Osteoblast (primary cell): ENCODE measurements at regions not wholly inside any gene's neighbourhood (a gene's known extent, or its start where the extent isn't known, plus 50 kb on each side); places are given as distances from the start of the nearest gene placed in this dataset.
"Not testable (repeated sequence)": the region's sequence is repeated elsewhere in the genome, so short reads cannot be mapped to it uniquely, and the experiment has no call there.

Experiments
- DNase-seq: peaks from one replicate; pipeline ENCODE4 v3.0.0; 2011; ENCODE audit warnings: low spot score, mixed read lengths; ENCODE audit not compliant: insufficient read length; ENCODE audit errors: missing footprints
- H2AFZ ChIP-seq: 2 replicates; pipeline ENCODE4 v1.6.0; 2011; ENCODE audit warnings: mild to moderate bottlenecking, low read length
- H3K27ac ChIP-seq: 2 replicates; pipeline ENCODE4 v1.5.1; 2011; ENCODE audit warnings: mild to moderate bottlenecking, low read depth, low read length, moderate library complexity
- H3K27me3 ChIP-seq: 2 replicates; pipeline ENCODE4 v1.6.0; 2012; ENCODE audit warnings: mild to moderate bottlenecking, control low read depth, inconsistent platforms, low read length, moderate library complexity; ENCODE audit not compliant: insufficient read depth
- H3K36me3 ChIP-seq: 2 replicates; pipeline ENCODE4 v1.5.1; 2011; ENCODE audit warnings: mild to moderate bottlenecking, low read length, control low read depth, moderate library complexity; ENCODE audit not compliant: insufficient read depth
- H3K4me1 ChIP-seq: 2 replicates; pipeline ENCODE4 v1.5.1; 2011; ENCODE audit warnings: mild to moderate bottlenecking, low read length, control low read depth, moderate library complexity; ENCODE audit not compliant: insufficient read depth
- H3K4me2 ChIP-seq: 2 replicates; pipeline ENCODE4 v1.6.0; 2011; ENCODE audit warnings: mild to moderate bottlenecking, low read length; ENCODE audit not compliant: insufficient read depth
- H3K4me3 ChIP-seq: fragments of 200-600 bp; sonication (generic); 3 replicates; pipeline ENCODE4 v1.5.1; 2012; ENCODE audit warnings: mild to moderate bottlenecking, low read length, inconsistent platforms; ENCODE audit not compliant: insufficient read depth
- H3K79me2 ChIP-seq: 2 replicates; pipeline ENCODE4 v1.6.0; 2012; ENCODE audit warnings: mild to moderate bottlenecking, low read length, control low read depth, inconsistent platforms; ENCODE audit not compliant: insufficient read depth
- H3K9me3 ChIP-seq: 2 replicates; pipeline ENCODE4 v1.5.1; 2011; ENCODE audit warnings: low read depth, low read length, control low read depth
- H4K20me1 ChIP-seq: 2 replicates; pipeline ENCODE4 v1.6.0; 2012; ENCODE audit warnings: mild to moderate bottlenecking, low read length, control low read depth; ENCODE audit not compliant: insufficient read depth
- CTCF ChIP-seq: IDR thresholded peaks from 2 replicates; pipeline ENCODE4 v1.5.1; 2011; ENCODE audit warnings: mild to moderate bottlenecking, low read depth, low read length, moderate library complexity; ENCODE audit errors: extremely low read depth

DNA sequence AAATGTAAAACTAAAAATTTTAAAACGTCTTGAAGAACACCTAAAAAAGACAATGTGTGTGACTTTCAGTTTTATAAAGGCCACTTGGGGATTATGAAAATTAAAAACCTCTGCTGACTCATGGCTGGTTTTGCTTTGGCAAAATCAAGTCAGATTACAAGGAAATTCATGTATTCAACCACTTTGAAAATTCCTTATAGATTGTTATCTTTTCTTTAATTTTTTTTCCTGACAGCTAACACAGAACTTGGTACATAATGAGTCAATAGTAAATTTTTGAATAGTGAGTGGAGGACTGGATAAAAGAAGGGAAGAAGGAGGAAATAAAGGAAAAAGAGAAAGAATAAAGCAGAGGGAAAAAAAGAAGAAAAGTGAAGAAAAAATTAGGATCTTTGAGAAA is 1774.7 kb upstream of the ACO1 start:
- Histone ChIP-seq H2AFZ (no peak overlapping the region), H3K36me3 (no peaks in the 10 kb centered on the region), H3K79me2 (no peaks in the 10 kb centered on the region), H3K27me3 (no peaks in the 10 kb centered on the region), H3K4me3 (no peak overlapping the region), H3K4me2 (no peak overlapping the region), H3K4me1 (no peaks in the 10 kb centered on the region), H3K27ac (no peak overlapping the region), H3K9me3 (no peaks in the 10 kb centered on the region), H4K20me1 (no peaks in the 10 kb centered on the region)
- DNase-seq: no peak
- no peak for TF ChIP-seq CTCF

GRCh38 chr9:30616782-30617181 is 1767.7 kb upstream of the ACO1 start:
- not testable (repeated sequence) for DNase-seq, H3K9me3 ChIP-seq, H3K4me1 ChIP-seq, H3K27me3 ChIP-seq, H3K36me3 ChIP-seq, H2AFZ ChIP-seq, H3K4me2 ChIP-seq, H4K20me1 ChIP-seq, H3K79me2 ChIP-seq, H3K4me3 ChIP-seq, H3K27ac ChIP-seq

- Histone ChIP-seq H3K27ac (no peak overlapping the region), H3K79me2 (no peaks in the 10 kb centered on the region), H3K9me3 (no peaks in the 10 kb centered on the region), H3K36me3 (no peaks in the 10 kb centered on the region), H3K4me3 (no peak overlapping the region), H4K20me1 (no peaks in the 10 kb centered on the region), H3K4me2 (no peak overlapping the region), H2AFZ (no peak overlapping the region), H3K27me3 (no peaks in the 10 kb centered on the region), H3K4me1 (no peaks in the 10 kb centered on the region)
- no peak for TF ChIP-seq CTCF
- no peak for DNase-seq
Observed at GRCh38 chr9:30622561-30622960, 1761.9 kb upstream of the ACO1 start.

GRCh38 chr9:30628915-30629567 is 1755.4 kb upstream of the ACO1 start:
- no peak for TF ChIP-seq CTCF
- Histone ChIP-seq H3K79me2 (no peaks in the 10 kb centered on the region), H3K4me3 (no peak overlapping the region), H3K4me1 (no peaks in the 10 kb centered on the region), H3K27me3 (no peaks in the 10 kb centered on the region), H2AFZ (no peak overlapping the region), H3K27ac (no peak overlapping the region), H3K36me3 (no peaks in the 10 kb centered on the region), H4K20me1 (no peaks in the 10 kb centered on the region), H3K9me3 (peaks cover 3% of the 10 kb centered on the region), H3K4me2 (no peak overlapping the region)
- DNase-seq: no peak
